ENCODE measurements at regions not wholly inside any gene's neighbourhood (a gene's known extent, or its start where the extent isn't known, plus 50 kb on each side); places are given as distances from the start of the nearest gene placed in this dataset.
"Not testable (repeated sequence)": the region's sequence is repeated elsewhere in the genome, so short reads cannot be mapped to it uniquely, and the experiment has no call there.

GRCh38 chr4:119437515-119437914 lies 115.6 kb upstream of the FABP2 start:
- not testable (repeated sequence) for DNase-seq (ENCODE audit: low read depth)

GRCh38 chr4:119408561-119409224 lies 86.8 kb upstream of the FABP2 start:
- DNase-seq (ENCODE audit: low read depth), result not testable (repeated sequence)

GRCh38 chr4:119406721-119407460 lies 85.0 kb upstream of the FABP2 start:
- DNase-seq (ENCODE audit: low read depth), result not testable (repeated sequence)

- not testable (repeated sequence) for DNase-seq (ENCODE audit: low read depth)
These were observed 84.1 kb upstream of the FABP2 start for GRCh38 chr4:119406041-119406440.

- not testable (repeated sequence) for DNase-seq (ENCODE audit: low read depth)
These were observed 80.7 kb upstream of the FABP2 start for GRCh38 chr4:119402322-119403308.

- DNase-seq (ENCODE audit: low read depth), result not testable (repeated sequence)
These were observed 73.8 kb upstream of the FABP2 start for GRCh38 chr4:119395701-119396100.

GRCh38 chr4:119394826-119395225 lies 72.9 kb upstream of the FABP2 start:
- DNase-seq (ENCODE audit: low read depth), result no peak

GRCh38 chr4:119388791-119389190 lies 66.9 kb upstream of the FABP2 start:
- DNase-seq (ENCODE audit: low read depth), result not testable (repeated sequence)

GRCh38 chr4:119374616-119375015 lies 52.7 kb upstream of the FABP2 start:
- peak; percentile 78 for DNase-seq (ENCODE audit: low read depth)

GRCh38 chr4:119372316-119373062 lies 50.6 kb upstream of the FABP2 start:
- DNase-seq (ENCODE audit: low read depth), result not testable (repeated sequence)
